ENCODE measurements at regions not wholly inside any gene's neighbourhood (a gene's known extent, or its start where the extent isn't known, plus 50 kb on each side); places are given as distances from the start of the nearest gene placed in this dataset.

DNA sequence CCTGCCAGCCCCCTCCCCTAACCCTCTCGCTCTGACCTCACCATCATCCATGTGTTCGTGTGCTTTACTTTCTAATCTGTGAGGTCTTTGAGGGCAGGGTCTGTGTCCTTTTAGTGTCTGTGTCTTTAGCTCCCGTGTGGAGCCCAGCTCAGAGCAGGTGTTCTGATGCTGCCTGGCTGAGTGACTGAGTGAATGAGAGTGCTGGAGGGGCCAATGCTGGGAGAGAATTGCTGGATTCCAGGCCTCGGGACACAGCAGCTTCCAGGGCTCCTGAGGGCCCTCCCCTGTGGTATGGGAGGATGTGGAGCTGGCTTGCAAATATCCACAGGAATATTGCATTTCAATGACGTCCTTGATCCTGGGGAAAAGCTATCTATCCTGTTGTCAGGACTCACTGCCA lies 160.6 kb downstream of the ANKRD30B start (continued):
- TF ChIP-seq, protein P1, sequence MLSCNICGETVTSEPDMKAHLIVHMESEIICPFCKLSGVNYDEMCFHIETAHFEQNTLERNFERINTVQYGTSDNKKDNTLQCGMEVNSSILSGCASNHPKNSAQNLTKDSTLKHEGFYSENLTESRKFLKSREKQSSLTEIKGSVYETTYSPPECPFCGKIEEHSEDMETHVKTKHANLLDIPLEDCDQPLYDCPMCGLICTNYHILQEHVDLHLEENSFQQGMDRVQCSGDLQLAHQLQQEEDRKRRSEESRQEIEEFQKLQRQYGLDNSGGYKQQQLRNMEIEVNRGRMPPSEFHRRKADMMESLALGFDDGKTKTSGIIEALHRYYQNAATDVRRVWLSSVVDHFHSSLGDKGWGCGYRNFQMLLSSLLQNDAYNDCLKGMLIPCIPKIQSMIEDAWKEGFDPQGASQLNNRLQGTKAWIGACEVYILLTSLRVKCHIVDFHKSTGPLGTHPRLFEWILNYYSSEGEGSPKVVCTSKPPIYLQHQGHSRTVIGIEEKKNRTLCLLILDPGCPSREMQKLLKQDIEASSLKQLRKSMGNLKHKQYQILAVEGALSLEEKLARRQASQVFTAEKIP (CRISPR knock-in tag; IDR thresholded peaks at IDR 0.05; ENCODE audit: borderline replicate concordance), result no peak
- TF ChIP-seq ZNF343 (CRISPR knock-in tag; IDR thresholded peaks at IDR 0.05), result no peak
- TF ChIP-seq ZNF335 (CRISPR knock-in tag; IDR thresholded peaks at IDR 0.05), result no peak
- TF ChIP-seq ZNF674 (CRISPR knock-in tag; IDR thresholded peaks at IDR 0.05; ENCODE audit: low read depth), result no peak
- TF ChIP-seq SAFB2 (CRISPR knock-in tag; IDR thresholded peaks at IDR 0.05; ENCODE audit: borderline replicate concordance, low read depth), result no peak
- no peak for TF ChIP-seq ZIK1 (CRISPR knock-in tag; IDR thresholded peaks at IDR 0.05; ENCODE audit: borderline replicate concordance, low read depth)
- no peak for TF ChIP-seq GABPB1 (CRISPR knock-in tag; IDR thresholded peaks at IDR 0.05)
- no peak for TF ChIP-seq TRIM22 (IDR thresholded peaks at IDR 0.05)
- no peak for TF ChIP-seq ZMYM4 (CRISPR knock-in tag; IDR thresholded peaks at IDR 0.05)
- no peak for TF ChIP-seq FOXK1 (CRISPR knock-in tag; IDR thresholded peaks at IDR 0.05; ENCODE audit: borderline replicate concordance, low read depth)
- no peak for TF ChIP-seq ZFAT (CRISPR knock-in tag; conservative IDR thresholded peaks at IDR 0.05)
- no peak for TF ChIP-seq U2AF1 (optimal IDR thresholded peaks at IDR 0.05; ENCODE audit: low read depth, low read length)
- no peak for TF ChIP-seq MAFK (conservative IDR thresholded peaks at IDR 0.05 in 1 of 2, IDR thresholded peaks at IDR 0.05 in 1 of 2; ENCODE audit: low read length in 2 of 2)
